HG02759 (cell line): ENCODE measurements at regions not wholly inside any gene's neighbourhood (a gene's known extent, or its start where the extent isn't known, plus 50 kb on each side); places are given as distances from the start of the nearest gene placed in this dataset.
"Not testable (repeated sequence)": the region's sequence is repeated elsewhere in the genome, so short reads cannot be mapped to it uniquely, and the experiment has no call there.

Source experiments
- ATAC-seq: cut with Tn5 transposase; IDR thresholded peaks from one replicate; pipeline ENCODE4 v1.9.1; 2021; ENCODE audit warnings: mild to moderate bottlenecking, moderate library complexity; ENCODE audit not compliant: unreplicated experiment

GRCh38 chr2:36238106-36238505 lies 117.5 kb upstream of the CRIM1 start:
- no peak for ATAC-seq

DNA sequence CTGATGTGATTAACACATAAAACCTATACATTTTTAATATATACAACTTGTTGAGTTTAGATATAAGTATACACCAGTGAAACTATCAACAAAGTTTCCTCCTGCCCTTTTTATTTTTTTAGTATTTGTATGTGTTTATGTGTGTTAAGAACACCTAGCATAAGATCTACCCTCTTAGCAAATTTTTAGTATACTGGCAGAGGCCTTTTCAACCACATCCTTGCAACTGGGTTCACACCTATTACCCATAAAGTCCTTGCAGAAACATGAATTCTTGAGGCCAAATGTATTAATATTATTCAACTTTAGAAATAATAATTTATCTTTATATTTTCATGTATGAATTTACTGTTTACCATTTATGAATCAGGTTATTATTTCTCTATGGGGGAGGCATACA lies 119.7 kb upstream of the CRIM1 start:
- ATAC-seq = no peak

DNA sequence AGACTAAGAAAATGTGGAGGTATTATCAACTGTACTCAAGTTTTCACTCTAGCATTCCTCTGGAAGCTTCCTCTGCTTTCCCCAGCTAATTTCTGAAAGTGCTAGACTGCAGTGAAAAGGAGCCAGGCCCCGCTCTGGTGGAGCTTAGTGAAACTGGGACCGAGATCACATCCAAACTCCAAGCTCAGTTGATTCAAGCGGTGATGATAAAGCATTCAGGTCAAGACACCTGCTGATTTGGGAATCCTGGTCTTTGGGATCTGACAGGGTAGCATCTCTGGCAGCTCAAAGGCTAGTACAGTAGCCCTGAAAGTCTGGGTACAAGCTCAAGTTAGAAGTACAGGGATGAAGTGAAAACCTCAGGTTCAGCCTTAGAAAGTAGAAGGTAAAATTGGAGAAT lies 120.2 kb upstream of the CRIM1 start:
- no peak for ATAC-seq

GRCh38 chr2:36223259-36223658 lies 132.3 kb upstream of the CRIM1 start:
- no peak for ATAC-seq

GRCh38 chr2:36222485-36222884 lies 133.1 kb upstream of the CRIM1 start:
- ATAC-seq = no peak

DNA sequence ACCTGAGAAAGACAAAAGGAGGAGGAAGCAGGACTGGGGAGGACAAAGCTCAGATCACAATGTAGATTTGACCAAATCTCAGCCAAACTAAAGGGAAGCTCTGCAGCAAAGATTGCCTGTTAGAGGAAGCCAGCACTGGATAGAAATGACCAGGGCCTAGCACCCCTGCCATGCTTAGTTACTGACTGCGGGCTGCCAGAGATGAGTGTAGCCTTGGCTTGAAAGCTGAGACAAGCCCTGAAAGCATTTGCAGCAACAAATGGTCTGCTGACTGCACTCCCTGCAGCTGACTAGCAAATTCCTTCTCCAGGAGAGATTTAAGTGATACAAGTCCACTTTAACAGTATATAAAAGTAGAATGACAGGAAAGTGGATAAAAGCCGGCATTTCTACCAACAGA lies 140.9 kb upstream of the CRIM1 start:
- ATAC-seq = no peak

GRCh38 chr2:36203366-36203765 lies 152.2 kb upstream of the CRIM1 start:
- no peak for ATAC-seq

GRCh38 chr2:36197181-36197971 lies 158.2 kb upstream of the CRIM1 start:
- no peak for ATAC-seq

- no peak for ATAC-seq
These were observed 161.9 kb upstream of the CRIM1 start for GRCh38 chr2:36193680-36194079.

DNA sequence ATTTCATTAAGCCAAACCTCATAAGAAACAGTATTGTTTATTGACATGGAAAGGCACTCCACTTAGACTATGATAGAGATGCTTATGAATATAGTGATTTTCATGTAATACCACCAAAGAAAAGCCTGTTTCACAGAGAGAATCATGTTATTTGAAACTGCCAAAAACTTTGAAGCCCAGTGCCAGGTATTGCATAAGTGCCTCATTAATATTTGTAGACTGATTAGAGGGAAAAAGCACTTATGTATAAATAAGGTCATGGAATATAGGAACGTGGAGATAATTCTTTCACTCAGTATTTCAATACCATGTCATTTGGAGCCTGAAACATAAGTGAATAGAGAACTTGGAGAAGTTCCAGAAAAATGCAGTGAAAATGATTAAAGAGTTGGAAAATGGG lies 162.6 kb upstream of the CRIM1 start:
- ATAC-seq = no peak

GRCh38 chr2:36190097-36190496 lies 165.5 kb upstream of the CRIM1 start:
- no peak for ATAC-seq

GRCh38 chr2:36185624-36186023 lies 170.0 kb upstream of the CRIM1 start:
- no peak for ATAC-seq

GRCh38 chr2:36184848-36185247 lies 170.7 kb upstream of the CRIM1 start:
- no peak for ATAC-seq

DNA sequence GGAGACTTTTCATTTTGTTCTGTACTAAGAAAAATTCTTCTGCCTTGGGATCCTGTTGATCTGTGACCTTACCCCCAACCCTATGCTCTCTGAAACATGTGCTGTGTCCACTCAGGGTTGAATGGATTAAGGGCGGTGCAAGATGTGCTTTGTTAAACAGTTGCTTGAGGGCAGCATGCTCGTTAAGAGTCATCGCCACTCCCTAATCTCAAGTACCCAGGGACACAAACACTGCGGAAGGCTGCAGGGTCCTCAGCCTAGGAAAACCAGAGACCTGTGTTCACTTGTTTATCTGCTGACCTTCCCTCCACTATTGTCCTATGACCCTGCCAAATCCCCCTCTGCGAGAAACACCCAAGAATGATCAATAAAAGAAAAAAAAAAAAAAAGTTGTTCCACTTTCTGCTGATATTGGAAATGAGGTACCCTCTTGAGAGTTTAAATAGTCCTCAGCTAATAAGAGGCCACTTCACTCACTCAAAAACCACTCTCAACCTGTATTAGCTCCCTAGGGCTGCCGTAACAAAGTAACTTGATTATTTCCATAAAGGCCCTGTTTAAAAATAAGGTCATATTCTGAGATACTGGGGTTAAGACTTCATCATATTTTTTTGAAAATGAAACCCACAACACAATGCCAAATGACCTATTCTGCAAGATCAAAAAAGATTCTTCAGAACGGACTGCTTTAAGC lies 174.6 kb upstream of the CRIM1 start:
- ATAC-seq = not testable (repeated sequence)

GRCh38 chr2:36180293-36180692 lies 175.3 kb upstream of the CRIM1 start:
- not testable (repeated sequence) for ATAC-seq

GRCh38 chr2:36179668-36180269 lies 175.8 kb upstream of the CRIM1 start:
- not testable (repeated sequence) for ATAC-seq

GRCh38 chr2:36178384-36178783 lies 177.2 kb upstream of the CRIM1 start:
- ATAC-seq = no peak

DNA sequence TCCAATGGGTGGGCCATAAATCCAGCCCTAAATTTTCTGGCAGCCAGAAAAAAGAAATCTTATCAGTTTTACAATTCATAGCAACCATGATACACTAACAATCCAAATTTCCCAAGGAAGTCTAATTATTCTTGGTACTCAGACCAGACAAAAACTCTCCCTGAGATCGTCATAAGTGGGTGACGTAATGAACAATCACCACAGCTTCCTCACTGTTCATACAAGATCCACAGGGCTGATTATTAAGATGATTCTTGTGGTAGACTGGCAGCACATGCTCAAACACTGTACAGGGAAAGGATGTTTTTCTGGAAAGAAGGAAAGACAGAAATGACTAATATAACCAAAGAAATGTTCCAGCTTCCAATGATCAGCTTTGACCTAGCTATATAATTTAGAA lies 178.3 kb upstream of the CRIM1 start:
- no peak for ATAC-seq

DNA sequence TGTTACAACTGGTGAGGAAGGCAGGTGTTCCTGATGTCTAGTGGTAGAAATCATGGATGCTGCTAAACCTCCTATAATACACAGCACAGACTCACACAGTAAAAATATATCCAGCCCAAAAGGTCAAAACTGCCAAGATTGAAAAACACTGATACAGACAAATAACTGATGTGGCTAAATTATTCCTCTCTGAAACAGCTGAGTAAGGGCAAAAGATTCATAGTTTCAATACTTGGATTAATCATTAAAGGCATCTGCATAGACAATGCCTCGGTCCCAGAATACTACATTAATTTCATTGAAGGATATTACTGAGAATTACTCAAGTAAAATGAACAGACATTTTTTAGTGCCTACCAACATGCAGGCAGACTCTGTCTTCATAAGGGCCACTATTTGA lies 180.7 kb upstream of the CRIM1 start:
- no peak for ATAC-seq

- no peak for ATAC-seq
These were observed 181.7 kb upstream of the CRIM1 start for GRCh38 chr2:36173760-36174404.

GRCh38 chr2:36172824-36173223 lies 182.8 kb upstream of the CRIM1 start:
- no peak for ATAC-seq

- ATAC-seq = no peak
These were observed 184.8 kb upstream of the CRIM1 start for GRCh38 chr2:36170805-36171204.
